ENCODE measurements at regions not wholly inside any gene's neighbourhood (a gene's known extent, or its start where the extent isn't known, plus 50 kb on each side); places are given as distances from the start of the nearest gene placed in this dataset.

DNA sequence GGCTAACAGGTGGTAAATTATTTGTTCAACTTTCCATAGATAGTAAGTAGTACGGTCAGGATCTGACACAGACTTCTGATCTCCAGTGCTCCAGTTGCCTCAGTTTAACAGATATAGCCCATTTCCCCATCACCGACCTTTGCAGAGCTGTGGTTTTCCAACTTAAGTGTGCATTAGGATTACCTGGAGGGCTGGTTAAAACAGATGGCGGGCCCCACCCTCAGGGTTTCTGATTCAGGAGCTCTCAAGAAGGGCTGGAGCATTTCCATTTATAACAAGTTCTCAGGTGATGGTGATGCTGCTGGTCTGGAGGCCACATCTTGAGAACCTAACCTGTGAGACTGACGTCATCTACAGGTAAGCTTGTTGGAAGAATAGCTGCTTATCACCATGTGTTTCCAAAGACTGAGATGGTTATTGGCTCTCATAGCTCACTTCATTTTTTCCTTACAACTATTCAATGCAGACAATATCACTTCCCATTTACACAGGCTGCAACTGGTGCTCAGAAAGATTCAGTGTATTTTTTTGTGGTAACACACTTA, 360.1 kb upstream of the CHD6 start:
- no peaks in the 10 kb centered on the region for H3K36me3 ChIP-seq (ENCODE audit: insufficient read depth, low read length)
- H3K27me3 Mint-ChIP-seq = no peaks in the 10 kb centered on the region
- H3K27me3 ChIP-seq (ENCODE audit: insufficient read depth, low read length, poor library complexity, severe bottlenecking) = no peaks in the 10 kb centered on the region
- no peaks in the 10 kb centered on the region for H3K4me1 Mint-ChIP-seq
- peaks cover 0 to 2% (median 0%) of the 10 kb centered on the region in 5 donors for H3K9me3 Mint-ChIP-seq
- no peaks in the 10 kb centered on the region for H3K36me3 Mint-ChIP-seq
- no peak overlapping the region for H3K4me3 Mint-ChIP-seq
- H3K4me3 ChIP-seq (ENCODE audit: low read length) = no peak overlapping the region
- no peaks in the 10 kb centered on the region for H3K9me3 ChIP-seq (ENCODE audit: low read length)
- H3K27ac Mint-ChIP-seq = no peak overlapping the region
- no peak for DNase-seq
- no peaks in the 10 kb centered on the region for H3K4me1 ChIP-seq (ENCODE audit: insufficient read depth, low read length)
- POLR2A ChIA-PET = no interaction called here
- no peak overlapping the region for H3K27ac ChIP-seq (ENCODE audit: low read depth, low read length)
- CTCF ChIA-PET = no interaction called here

GRCh38 chr20:41969656-41970055, 351.5 kb upstream of the CHD6 start:
- DNase-seq = no peak
- Mint-ChIP-seq H3K36me3 (no peaks in the 10 kb centered on the region), H3K27me3 (peaks cover 1 to 4% of the 10 kb centered on the region in 2 donors), H3K4me1 (no peaks in the 10 kb centered on the region), H3K27ac (no peak overlapping the region), H3K4me3 (no peak overlapping the region), H3K9me3 (peaks cover 0 to 10% (median 2%) of the 10 kb centered on the region in 5 donors)
- Histone ChIP-seq H3K27me3 (ENCODE audit: insufficient read depth, low read length, poor library complexity, severe bottlenecking) (no peaks in the 10 kb centered on the region), H3K4me1 (ENCODE audit: insufficient read depth, low read length) (no peaks in the 10 kb centered on the region), H3K27ac (ENCODE audit: low read depth, low read length) (no peak overlapping the region), H3K36me3 (ENCODE audit: insufficient read depth, low read length) (no peaks in the 10 kb centered on the region), H3K9me3 (ENCODE audit: low read length) (no peaks in the 10 kb centered on the region), H3K4me3 (ENCODE audit: low read length) (no peak overlapping the region)
- CTCF ChIA-PET = no interaction called here
- POLR2A ChIA-PET = no interaction called here

GRCh38 chr20:41960166-41960565, 342.0 kb upstream of the CHD6 start:
- CTCF ChIA-PET = no interaction called here
- H3K27me3 Mint-ChIP-seq = peaks cover 0 to 2% of the 10 kb centered on the region in 2 donors
- no peak overlapping the region for H3K4me3 Mint-ChIP-seq

GRCh38 chr20:41958391-41958790, 340.2 kb upstream of the CHD6 start:
- CTCF ChIA-PET = no interaction called here
- Mint-ChIP-seq H3K36me3 (no peaks in the 10 kb centered on the region), H3K4me3 (no peak overlapping the region), H3K9me3 (peaks cover 0 to 7% (median 2%) of the 10 kb centered on the region in 5 donors), H3K4me1 (no peaks in the 10 kb centered on the region), H3K27ac (no peak overlapping the region), H3K27me3 (peaks cover 0 to 2% of the 10 kb centered on the region in 2 donors)
- Histone ChIP-seq H3K4me3 (ENCODE audit: low read length) (no peak overlapping the region), H3K4me1 (ENCODE audit: insufficient read depth, low read length) (no peaks in the 10 kb centered on the region), H3K36me3 (ENCODE audit: insufficient read depth, low read length) (no peaks in the 10 kb centered on the region), H3K27me3 (ENCODE audit: insufficient read depth, low read length, poor library complexity, severe bottlenecking) (no peaks in the 10 kb centered on the region), H3K27ac (ENCODE audit: low read depth, low read length) (no peak overlapping the region), H3K9me3 (ENCODE audit: low read length) (no peaks in the 10 kb centered on the region)
- DNase-seq = no peak
- POLR2A ChIA-PET = no interaction called here

More at GRCh38 chr20:41960166-41960565, 342.0 kb upstream of the CHD6 start:
- Histone ChIP-seq H3K4me1 (ENCODE audit: insufficient read depth, low read length) (no peaks in the 10 kb centered on the region), H3K9me3 (ENCODE audit: low read length) (no peaks in the 10 kb centered on the region), H3K27ac (ENCODE audit: low read depth, low read length) (no peak overlapping the region), H3K27me3 (ENCODE audit: insufficient read depth, low read length, poor library complexity, severe bottlenecking) (no peaks in the 10 kb centered on the region), H3K36me3 (ENCODE audit: insufficient read depth, low read length) (no peaks in the 10 kb centered on the region), H3K4me3 (ENCODE audit: low read length) (no peak overlapping the region)
- POLR2A ChIA-PET = no interaction called here
- no peaks in the 10 kb centered on the region for H3K4me1 Mint-ChIP-seq
- H3K36me3 Mint-ChIP-seq = no peaks in the 10 kb centered on the region
- peaks cover 0 to 7% (median 2%) of the 10 kb centered on the region in 5 donors for H3K9me3 Mint-ChIP-seq
- DNase-seq = no peak
- H3K27ac Mint-ChIP-seq = no peak overlapping the region

- H3K4me1 ChIP-seq (ENCODE audit: insufficient read depth, low read length) = no peaks in the 10 kb centered on the region
- no peak overlapping the region for H3K27ac ChIP-seq (ENCODE audit: low read depth, low read length)
- H3K27me3 ChIP-seq (ENCODE audit: insufficient read depth, low read length, poor library complexity, severe bottlenecking) = no peaks in the 10 kb centered on the region
- POLR2A ChIA-PET = no interaction called here
- no peak for DNase-seq
- no peak overlapping the region for H3K4me3 ChIP-seq (ENCODE audit: low read length)
- no peak overlapping the region for H3K27ac Mint-ChIP-seq
- no peaks in the 10 kb centered on the region for H3K36me3 Mint-ChIP-seq
- CTCF ChIA-PET = no interaction called here
- H3K4me3 Mint-ChIP-seq = no peak overlapping the region
- H3K9me3 Mint-ChIP-seq = peaks cover 0 to 4% (median 2%) of the 10 kb centered on the region in 5 donors
- H3K9me3 ChIP-seq (ENCODE audit: low read length) = no peaks in the 10 kb centered on the region
- peaks cover 0 to 2% of the 10 kb centered on the region in 2 donors for H3K27me3 Mint-ChIP-seq
- H3K4me1 Mint-ChIP-seq = no peaks in the 10 kb centered on the region
- H3K36me3 ChIP-seq (ENCODE audit: insufficient read depth, low read length) = no peaks in the 10 kb centered on the region
Observed at GRCh38 chr20:41956338-41957074, 338.3 kb upstream of the CHD6 start.

GRCh38 chr20:41952166-41952565, 334.0 kb upstream of the CHD6 start:
- no peaks in the 10 kb centered on the region for H3K36me3 Mint-ChIP-seq
- no peaks in the 10 kb centered on the region for H3K9me3 ChIP-seq (ENCODE audit: low read length)
- ChIA-PET CTCF (no interaction called here), POLR2A (no interaction called here)
- no peak overlapping the region for H3K4me3 ChIP-seq (ENCODE audit: low read length)
- H3K27me3 Mint-ChIP-seq = peaks cover 0 to 4% of the 10 kb centered on the region in 2 donors
- H3K9me3 Mint-ChIP-seq = peaks cover 0 to 6% (median 2%) of the 10 kb centered on the region in 5 donors
- no peak overlapping the region for H3K27ac ChIP-seq (ENCODE audit: low read depth, low read length)
- no peaks in the 10 kb centered on the region for H3K36me3 ChIP-seq (ENCODE audit: insufficient read depth, low read length)
- H3K4me1 ChIP-seq (ENCODE audit: insufficient read depth, low read length) = no peaks in the 10 kb centered on the region
- H3K27ac Mint-ChIP-seq = no peak overlapping the region
- H3K4me1 Mint-ChIP-seq = no peaks in the 10 kb centered on the region
- no peak for DNase-seq
- no peak overlapping the region for H3K4me3 Mint-ChIP-seq
- no peaks in the 10 kb centered on the region for H3K27me3 ChIP-seq (ENCODE audit: insufficient read depth, low read length, poor library complexity, severe bottlenecking)

DNA sequence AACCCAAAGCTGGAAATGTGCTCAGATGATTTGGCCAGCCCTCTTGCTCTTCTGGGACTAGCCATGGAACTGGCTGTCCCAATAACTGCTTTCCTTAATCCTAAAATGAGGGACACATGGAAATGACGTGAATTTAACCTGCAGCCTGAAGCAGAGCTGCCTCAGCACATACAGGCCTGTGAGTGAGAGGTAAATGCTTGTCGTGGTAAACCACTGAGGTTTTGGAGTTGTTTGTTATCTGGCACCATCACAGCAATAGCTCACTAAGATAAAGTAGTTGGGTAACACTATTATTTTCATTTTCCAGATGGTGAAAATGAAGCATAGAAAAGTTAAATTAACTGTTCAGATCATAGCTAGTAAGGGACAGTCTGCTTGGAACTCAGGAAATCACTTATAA, 333.4 kb upstream of the CHD6 start:
- Mint-ChIP-seq H3K4me3 (no peak overlapping the region), H3K9me3 (peaks cover 0 to 6% (median 2%) of the 10 kb centered on the region in 5 donors), H3K27me3 (peaks cover 0 to 4% of the 10 kb centered on the region in 2 donors), H3K27ac (no peak overlapping the region), H3K36me3 (no peaks in the 10 kb centered on the region), H3K4me1 (no peaks in the 10 kb centered on the region)
- H3K27ac ChIP-seq (ENCODE audit: low read depth, low read length) = no peak overlapping the region
- no peak for DNase-seq
- H3K4me1 ChIP-seq (ENCODE audit: insufficient read depth, low read length) = no peaks in the 10 kb centered on the region
- H3K4me3 ChIP-seq (ENCODE audit: low read length) = no peak overlapping the region
- H3K36me3 ChIP-seq (ENCODE audit: insufficient read depth, low read length) = no peaks in the 10 kb centered on the region
- ChIA-PET POLR2A (no interaction called here), CTCF (no interaction called here)
- H3K9me3 ChIP-seq (ENCODE audit: low read length) = no peaks in the 10 kb centered on the region
- no peaks in the 10 kb centered on the region for H3K27me3 ChIP-seq (ENCODE audit: insufficient read depth, low read length, poor library complexity, severe bottlenecking)

DNA sequence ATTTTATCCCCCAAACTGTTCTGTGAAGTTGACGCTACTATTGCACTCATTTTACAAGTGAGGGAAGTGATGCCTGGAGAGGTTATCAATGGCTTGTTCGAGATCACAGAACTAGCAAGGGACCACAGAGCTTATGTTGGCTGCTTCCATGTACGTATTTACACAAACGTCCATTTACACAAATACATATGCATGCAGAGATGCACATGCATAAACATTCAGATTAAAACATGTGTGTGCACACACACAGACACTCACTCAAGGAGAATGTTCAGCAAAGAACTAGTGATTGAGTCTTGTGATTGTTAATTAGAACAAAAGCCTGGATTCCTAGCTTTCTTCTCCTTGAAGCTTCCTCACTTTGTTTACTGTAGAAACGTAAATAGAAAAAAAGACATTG, 321.5 kb upstream of the CHD6 start:
- Histone ChIP-seq H3K27ac (ENCODE audit: low read depth, low read length) (no peak overlapping the region), H3K9me3 (ENCODE audit: low read length) (no peaks in the 10 kb centered on the region), H3K27me3 (ENCODE audit: insufficient read depth, low read length, poor library complexity, severe bottlenecking) (no peaks in the 10 kb centered on the region), H3K4me3 (ENCODE audit: low read length) (no peak overlapping the region), H3K36me3 (ENCODE audit: insufficient read depth, low read length) (no peaks in the 10 kb centered on the region), H3K4me1 (ENCODE audit: insufficient read depth, low read length) (no peaks in the 10 kb centered on the region)
- no peaks in the 10 kb centered on the region for H3K4me1 Mint-ChIP-seq
- H3K36me3 Mint-ChIP-seq = no peaks in the 10 kb centered on the region
- POLR2A ChIA-PET = no interaction called here
- CTCF ChIA-PET = no interaction called here
- DNase-seq = no peak
- H3K4me3 Mint-ChIP-seq = no peak overlapping the region
- H3K27me3 Mint-ChIP-seq = peaks cover 0 to 2% of the 10 kb centered on the region in 2 donors
- no peak overlapping the region for H3K27ac Mint-ChIP-seq
- peaks cover 0 to 7% (median 0%) of the 10 kb centered on the region in 5 donors for H3K9me3 Mint-ChIP-seq

All from CD8-positive, alpha-beta memory T cell (primary cell).